Calu3 (cell line): ENCODE measurements at regions not wholly inside any gene's neighbourhood (a gene's known extent, or its start where the extent isn't known, plus 50 kb on each side); places are given as distances from the start of the nearest gene placed in this dataset.

Experiments used
- BruUV-seq: library from RNA; stranded (reverse); fragments of 400-500 nt; replicated peaks from 2 replicates; lab custom pipeline; 2021; lab: Mats Ljungman, UMichigan
- CTCF ChIA-PET: fragments of 300-600 bp; sonication (Branson Sonifier 250); formaldehyde crosslinking; loops from one replicate; lab custom pipeline; 2022; ENCODE audit warnings: antibody characterized with exemption; lab: Charles Lee
- DNase-seq: peaks from one replicate; pipeline ENCODE4 v3.0.0; 2022
- H3K27ac Mint-ChIP-seq: one replicate; pipeline ENCODE4 v1.8.0; 2022; ENCODE audit warnings: mixed read lengths; ENCODE audit not compliant: unreplicated experiment
- H3K27me3 Mint-ChIP-seq: one replicate; pipeline ENCODE4 v1.8.0; 2022; ENCODE audit warnings: mixed read lengths; ENCODE audit not compliant: unreplicated experiment
- H3K36me3 Mint-ChIP-seq: one replicate; pipeline ENCODE4 v1.8.0; 2022; ENCODE audit warnings: mild to moderate bottlenecking, moderate library complexity, mixed read lengths; ENCODE audit not compliant: insufficient read depth, unreplicated experiment
- H3K4me1 Mint-ChIP-seq: one replicate; pipeline ENCODE4 v1.8.0; 2022; ENCODE audit warnings: mild to moderate bottlenecking, low read depth, mixed read lengths; ENCODE audit not compliant: unreplicated experiment
- H3K4me3 Mint-ChIP-seq: one replicate; pipeline ENCODE4 v1.8.0; 2022; ENCODE audit warnings: mild to moderate bottlenecking, low read depth, moderate library complexity, mixed read lengths; ENCODE audit not compliant: unreplicated experiment
- H3K9me3 Mint-ChIP-seq: one replicate; pipeline ENCODE4 v1.8.0; 2022; ENCODE audit warnings: low read depth, mixed read lengths; ENCODE audit not compliant: unreplicated experiment
- CTCF ChIP-seq: fragments of 200-600 bp; IDR thresholded peaks from one replicate; pipeline ENCODE4 v1.8.0; 2022; ENCODE audit warnings: antibody characterized with exemption; ENCODE audit not compliant: unreplicated experiment
- intact Hi-C: fragments of 100-400 bp; cut with micrococcal nuclease; formaldehyde crosslinking; loops from one replicate; pipeline ENCODE4 v1.10.0; 2022; ENCODE audit not compliant: unreplicated experiment

- DNase-seq = no peak
- no peak overlapping the region for H3K27ac Mint-ChIP-seq
- peaks cover 24% of the 10 kb centered on the region for H3K9me3 Mint-ChIP-seq
- no peaks in the 10 kb centered on the region for H3K4me1 Mint-ChIP-seq
- no peaks in the 10 kb centered on the region for H3K36me3 Mint-ChIP-seq
- intact Hi-C loops = no loop called here
- BruUV-seq = no TSS peak
- CTCF ChIA-PET = no interaction called here
- no peak for TF ChIP-seq CTCF
- no peak overlapping the region for H3K4me3 Mint-ChIP-seq
- no peaks in the 10 kb centered on the region for H3K27me3 Mint-ChIP-seq
Measured at GRCh38 chr7:49080896-49081475, 156.6 kb downstream of the CDC14C start.

GRCh38 chr7:49088017-49088416 is 163.7 kb downstream of the CDC14C start:
- BruUV-seq = no TSS peak
- H3K4me3 Mint-ChIP-seq = no peak overlapping the region
- intact Hi-C loops = no loop called here

GRCh38 chr7:49089717-49090116 is 165.4 kb downstream of the CDC14C start:
- Mint-ChIP-seq H3K27ac (no peak overlapping the region), H3K9me3 (peaks cover 4% of the 10 kb centered on the region), H3K4me3 (no peak overlapping the region), H3K27me3 (no peaks in the 10 kb centered on the region), H3K4me1 (no peaks in the 10 kb centered on the region), H3K36me3 (no peaks in the 10 kb centered on the region)
- TF ChIP-seq CTCF = no peak
- DNase-seq = no peak
- intact Hi-C loops = loop anchor here (10.0 kb wide), 1 partner anchor 55 kb away; no protein-coding TSS in a partner anchor
- CTCF ChIA-PET = no interaction called here
- BruUV-seq = no TSS peak

More at GRCh38 chr7:49088017-49088416, 163.7 kb downstream of the CDC14C start:
- no peaks in the 10 kb centered on the region for H3K27me3 Mint-ChIP-seq
- H3K27ac Mint-ChIP-seq = no peak overlapping the region
- H3K4me1 Mint-ChIP-seq = no peaks in the 10 kb centered on the region
- no peaks in the 10 kb centered on the region for H3K36me3 Mint-ChIP-seq
- H3K9me3 Mint-ChIP-seq = peaks cover 4% of the 10 kb centered on the region
- TF ChIP-seq CTCF = no peak
- CTCF ChIA-PET = no interaction called here
- no peak for DNase-seq

DNA sequence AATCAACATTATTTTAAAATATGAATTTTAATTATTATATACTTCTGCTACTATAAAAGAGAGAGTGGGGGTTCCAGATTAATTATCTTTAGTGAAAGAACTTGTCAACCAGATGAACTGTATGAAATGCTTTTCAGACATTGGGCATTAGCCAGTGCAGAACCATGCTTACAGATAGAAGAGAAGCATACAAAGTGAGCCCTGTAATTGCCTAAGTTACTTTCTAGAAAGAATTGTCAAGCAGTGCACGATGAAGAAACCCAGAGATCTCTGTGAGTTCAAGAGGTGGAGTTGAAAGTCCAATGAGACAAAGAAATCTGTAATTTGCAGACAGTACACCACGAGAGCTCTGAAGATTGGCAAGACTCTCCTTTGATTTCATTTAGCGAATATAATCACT is 166.7 kb downstream of the CDC14C start:
- H3K27me3 Mint-ChIP-seq = no peaks in the 10 kb centered on the region
- CTCF ChIA-PET = no interaction called here
- no peaks in the 10 kb centered on the region for H3K4me1 Mint-ChIP-seq
- H3K9me3 Mint-ChIP-seq = peaks cover 2% of the 10 kb centered on the region
- no peak for DNase-seq
- no TSS peak for BruUV-seq
- H3K4me3 Mint-ChIP-seq = no peak overlapping the region
- intact Hi-C loops = loop anchor here (10.0 kb wide), 1 partner anchor 56 kb away; no protein-coding TSS in a partner anchor
- no peak for TF ChIP-seq CTCF
- H3K36me3 Mint-ChIP-seq = no peaks in the 10 kb centered on the region
- no peak overlapping the region for H3K27ac Mint-ChIP-seq
